ENCODE measurements at regions not wholly inside any gene's neighbourhood (a gene's known extent, or its start where the extent isn't known, plus 50 kb on each side); places are given as distances from the start of the nearest gene placed in this dataset.

GRCh38 chr10:58990693-58991092 is 185.8 kb upstream of the PHYHIPL start:
- TF ChIP-seq POLR2AphosphoS5 (IDR thresholded peaks at IDR 0.05) (no peak), POLR2A (IDR thresholded peaks at IDR 0.05) (no peak), CTCF (IDR thresholded peaks at IDR 0.05) (no peak), EP300 (IDR thresholded peaks at IDR 0.05) (no peak)
